ENCODE measurements at regions not wholly inside any gene's neighbourhood (a gene's known extent, or its start where the extent isn't known, plus 50 kb on each side); places are given as distances from the start of the nearest gene placed in this dataset.

DNA sequence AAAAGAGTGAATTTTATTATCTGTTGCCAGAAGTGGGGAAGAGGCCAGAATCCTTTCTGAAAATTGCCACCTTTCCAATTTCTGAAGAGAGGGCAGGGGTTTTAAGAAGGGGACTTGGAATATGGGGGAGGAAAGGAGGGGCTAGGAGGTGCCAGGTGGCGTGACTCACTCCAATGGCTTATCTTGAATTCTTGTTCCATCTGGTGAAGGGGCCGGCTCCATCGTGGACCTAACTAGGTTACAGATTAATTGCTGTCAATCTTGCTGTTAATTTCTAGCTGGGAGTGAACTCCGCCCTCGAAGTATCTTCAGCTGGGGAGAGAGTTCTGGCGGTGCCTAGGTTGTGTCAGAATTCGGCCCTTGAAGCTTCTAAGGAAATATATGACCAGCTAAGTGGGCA lies 138.7 kb downstream of the YTHDC2 start:
- peaks cover 0 to 5% (median 0%) of the 10 kb centered on the region in 11 experiments; a peak in 2 of 22 replicates for H3K9me3 ChIP-seq (replicated peaks in 1 of 11)
- H3K4me3 ChIP-seq: no peak overlapping the region
- H3K27ac ChIP-seq: no peak overlapping the region
- no peak overlapping the region for H3K4me2 ChIP-seq
- no peak for TF ChIP-seq Cebpa-rat (IDR thresholded peaks at IDR 0.05)
- H3K36me3 ChIP-seq: no peaks in the 10 kb centered on the region
- H3K27me3 ChIP-seq: no peaks in the 10 kb centered on the region
- H3K9ac ChIP-seq: no peak overlapping the region
- H3K4me1 ChIP-seq: no peaks in the 10 kb centered on the region
- H4K20me1 ChIP-seq: no peaks in the 10 kb centered on the region

DNA sequence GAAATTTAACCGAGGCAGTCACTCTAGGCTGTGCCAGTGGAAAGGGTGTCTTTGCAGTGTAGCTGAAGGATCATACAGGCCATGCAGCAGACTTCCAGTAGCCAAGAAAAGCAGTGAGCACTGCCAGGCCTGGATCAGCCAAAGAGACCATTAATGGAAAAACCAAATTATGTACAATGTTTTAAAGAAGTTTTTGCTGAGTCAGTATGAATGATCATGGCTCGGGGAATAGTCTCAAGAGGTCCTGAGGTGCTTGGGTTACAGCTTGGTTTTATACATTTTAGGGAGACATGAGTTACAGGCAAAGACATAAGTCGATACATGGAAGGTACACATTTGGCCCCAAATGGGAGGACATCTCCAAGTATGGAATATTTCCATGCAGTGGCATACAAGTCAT lies 141.3 kb downstream of the YTHDC2 start:
- H3K4me1 ChIP-seq: no peaks in the 10 kb centered on the region

DNA sequence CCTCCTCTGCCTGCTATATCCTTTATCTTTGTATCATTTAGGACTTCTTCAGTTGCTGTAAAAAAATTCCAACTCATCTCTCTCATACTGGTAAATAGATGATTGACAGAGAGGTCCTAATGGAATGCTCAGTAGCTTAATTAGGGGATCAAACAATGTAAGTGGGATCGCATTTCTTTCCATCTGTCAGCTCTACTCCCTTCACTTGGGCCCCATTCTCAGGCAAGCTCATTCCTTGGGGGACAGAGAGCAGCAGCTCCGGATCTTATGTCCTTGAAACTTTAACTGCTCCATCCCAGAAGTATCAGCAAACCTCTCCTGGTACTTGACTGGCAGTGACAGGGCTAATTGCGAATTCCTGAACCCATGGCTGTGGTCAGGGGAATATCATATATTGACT lies 146.7 kb downstream of the YTHDC2 start:
- Histone ChIP-seq H3K9me3 (replicated peaks in 1 of 11) (peaks cover 0 to 10% (median 0%) of the 10 kb centered on the region in 11 experiments; a peak in 1 of 22 replicates), H3K9ac (no peak overlapping the region), H3K4me2 (no peak overlapping the region), H3K4me1 (no peaks in the 10 kb centered on the region), H3K27ac (no peak overlapping the region), H3K4me3 (no peak overlapping the region), H3K36me3 (no peaks in the 10 kb centered on the region), H4K20me1 (no peaks in the 10 kb centered on the region), H3K27me3 (no peaks in the 10 kb centered on the region)
- TF ChIP-seq Cebpa-rat (IDR thresholded peaks at IDR 0.05): no peak

More for the DNA sequence above, 141.3 kb downstream of the YTHDC2 start:
- no peak for TF ChIP-seq Cebpa-rat (IDR thresholded peaks at IDR 0.05)
- H3K4me3 ChIP-seq: no peak overlapping the region
- no peak overlapping the region for H3K27ac ChIP-seq
- no peak overlapping the region for H3K9ac ChIP-seq
- no peaks in the 10 kb centered on the region for H3K27me3 ChIP-seq
- H3K36me3 ChIP-seq: no peaks in the 10 kb centered on the region
- H3K4me2 ChIP-seq: no peak overlapping the region
- no peaks in the 10 kb centered on the region for H4K20me1 ChIP-seq
- H3K9me3 ChIP-seq (replicated peaks in 1 of 11): peaks cover 0 to 5% (median 0%) of the 10 kb centered on the region in 11 experiments; a peak in 2 of 22 replicates

DNA sequence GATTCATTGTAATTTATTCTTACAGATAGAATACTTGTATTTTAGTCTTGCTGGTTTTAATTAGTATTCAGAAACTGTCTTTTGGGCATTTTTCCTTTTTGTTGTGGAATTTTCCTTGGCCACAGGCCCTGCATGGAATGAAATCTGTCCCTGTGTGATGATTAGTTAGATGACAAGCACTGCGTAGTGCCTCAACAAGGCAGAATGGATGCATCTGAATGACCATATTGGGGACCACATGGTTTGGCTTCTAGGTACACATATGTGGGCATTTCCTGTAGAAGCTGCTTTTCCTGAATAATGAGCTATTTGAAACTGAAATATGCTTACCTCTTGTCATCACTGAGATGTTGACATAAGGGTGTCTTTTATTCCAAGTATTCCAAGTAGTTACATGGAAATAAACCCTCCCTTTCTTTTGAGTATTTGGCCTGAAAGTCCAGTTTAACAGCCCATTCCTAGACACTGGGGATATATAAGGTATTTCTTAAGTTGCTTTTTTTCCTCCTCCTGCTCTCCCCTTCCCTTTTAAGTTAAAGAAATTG lies 147.3 kb downstream of the YTHDC2 start:
- H3K9ac ChIP-seq: no peak overlapping the region
- H3K4me1 ChIP-seq: no peaks in the 10 kb centered on the region
- no peaks in the 10 kb centered on the region for H4K20me1 ChIP-seq
- no peak overlapping the region for H3K4me2 ChIP-seq
- no peaks in the 10 kb centered on the region for H3K27me3 ChIP-seq
- H3K36me3 ChIP-seq: no peaks in the 10 kb centered on the region
- no peak overlapping the region for H3K27ac ChIP-seq
- H3K4me3 ChIP-seq: no peak overlapping the region
- peaks cover 0 to 10% (median 0%) of the 10 kb centered on the region in 11 experiments; a peak in 1 of 22 replicates for H3K9me3 ChIP-seq (replicated peaks in 1 of 11)
- TF ChIP-seq Cebpa-rat (IDR thresholded peaks at IDR 0.05): no peak

DNA sequence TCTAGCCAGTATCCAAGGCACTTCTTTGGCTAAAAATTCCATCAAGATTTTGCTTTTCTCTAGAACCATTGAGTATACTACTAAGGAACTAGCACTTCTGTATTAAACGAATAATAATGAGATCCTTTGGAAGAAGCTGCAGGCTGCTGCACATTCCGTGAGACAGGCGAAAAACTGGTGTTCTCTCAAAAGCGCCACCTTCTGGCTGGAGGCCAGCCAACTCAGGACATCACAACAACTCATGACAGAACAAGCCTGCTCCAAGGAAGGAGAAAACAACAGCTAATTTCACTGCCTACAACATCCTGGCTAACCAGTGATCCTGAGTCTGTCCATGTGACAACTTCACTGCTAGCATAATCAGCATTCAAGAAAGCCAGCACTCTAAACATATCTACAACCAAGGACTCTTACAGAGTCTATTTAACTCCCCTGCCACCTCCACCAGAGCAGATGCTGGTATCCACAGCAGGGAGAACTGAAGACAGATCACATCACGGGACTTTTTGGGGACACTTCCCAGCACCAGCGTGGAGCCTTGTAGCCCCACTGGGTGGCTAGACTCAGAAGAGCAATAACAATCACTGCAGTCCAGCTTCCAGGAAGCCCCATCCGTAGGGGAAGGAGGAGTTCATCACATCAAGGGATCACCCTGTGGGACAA lies 150.5 kb downstream of the YTHDC2 start:
- Histone ChIP-seq H3K27me3 (no peaks in the 10 kb centered on the region), H3K36me3 (no peaks in the 10 kb centered on the region), H3K4me2 (no peak overlapping the region), H3K27ac (no peak overlapping the region), H3K4me3 (no peak overlapping the region), H3K4me1 (no peaks in the 10 kb centered on the region), H3K9ac (no peak overlapping the region), H4K20me1 (no peaks in the 10 kb centered on the region), H3K9me3 (replicated peaks in 1 of 11) (peaks cover 0 to 10% (median under 1%) of the 10 kb centered on the region in 11 experiments; a peak in 3 of 22 replicates)
- TF ChIP-seq Cebpa-rat (IDR thresholded peaks at IDR 0.05): no peak

DNA sequence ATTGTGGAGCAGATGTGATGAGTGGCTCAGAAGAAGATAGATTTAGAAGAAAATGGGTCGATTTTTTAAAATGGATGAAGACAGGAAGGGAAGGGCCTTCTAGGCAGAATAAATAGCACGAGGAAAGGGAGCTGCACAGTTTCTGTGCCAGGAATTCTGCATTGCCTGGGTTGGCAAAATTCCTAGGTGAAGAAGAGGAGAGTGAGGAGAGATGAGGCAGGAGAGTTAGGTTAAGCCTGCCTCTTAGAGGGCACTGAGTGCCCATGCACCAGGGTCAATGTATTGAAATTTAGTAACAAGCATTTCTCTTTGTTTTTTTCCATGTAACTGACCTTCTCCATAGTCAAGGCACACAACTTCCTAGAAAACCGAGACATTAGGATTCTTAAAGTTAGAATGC lies 159.5 kb downstream of the YTHDC2 start:
- Histone ChIP-seq H3K4me3 (no peak overlapping the region), H3K4me1 (no peaks in the 10 kb centered on the region)

DNA sequence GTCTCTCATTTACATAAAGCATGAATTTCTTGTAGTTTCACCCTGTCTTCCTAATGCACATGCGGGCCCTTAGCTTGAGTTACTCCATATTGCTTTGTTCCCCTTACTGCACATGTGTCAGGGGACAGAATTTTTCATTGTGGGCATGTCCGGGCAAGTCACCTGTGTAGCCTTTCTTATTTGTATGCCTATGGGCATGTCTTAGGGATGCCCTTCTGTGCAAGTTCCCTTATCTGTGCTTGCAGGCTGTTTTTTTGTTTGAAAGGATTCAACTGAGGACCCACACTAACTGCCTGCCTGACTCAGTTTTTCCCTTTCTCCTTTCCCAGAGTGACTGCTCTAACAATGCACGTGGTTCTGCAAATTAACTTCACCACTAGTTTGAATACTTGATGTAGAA lies 161.7 kb downstream of the YTHDC2 start:
- no peak for TF ChIP-seq Cebpa-rat (IDR thresholded peaks at IDR 0.05)
- H3K4me3 ChIP-seq: no peak overlapping the region
- 0 out of 22 replicates have a peak, but pooled peaks cover 0 to 4% (median 0%) of the 10 kb centered on the region in 11 experiments for H3K36me3 ChIP-seq
- peaks cover 19 to 36% (median 25%) of the 10 kb centered on the region in 11 experiments for H3K9me3 ChIP-seq (replicated peaks in 1 of 11)
- no peak overlapping the region for H3K9ac ChIP-seq
- H3K4me2 ChIP-seq: no peak overlapping the region
- no peaks in the 10 kb centered on the region for H3K27me3 ChIP-seq
- no peaks in the 10 kb centered on the region for H4K20me1 ChIP-seq
- no peaks in the 10 kb centered on the region for H3K4me1 ChIP-seq
- H3K27ac ChIP-seq: no peak overlapping the region

More for the DNA sequence above, 159.5 kb downstream of the YTHDC2 start:
- no peaks in the 10 kb centered on the region for H3K27me3 ChIP-seq
- 0 out of 22 replicates have a peak, but pooled peaks cover 0 to 4% (median 0%) of the 10 kb centered on the region in 11 experiments for H3K36me3 ChIP-seq
- no peaks in the 10 kb centered on the region for H4K20me1 ChIP-seq
- no peak for TF ChIP-seq Cebpa-rat (IDR thresholded peaks at IDR 0.05)
- peaks cover 24 to 39% (median 28%) of the 10 kb centered on the region in 11 experiments for H3K9me3 ChIP-seq (replicated peaks in 1 of 11)
- H3K4me2 ChIP-seq: no peak overlapping the region
- H3K27ac ChIP-seq: no peak overlapping the region
- no peak overlapping the region for H3K9ac ChIP-seq

DNA sequence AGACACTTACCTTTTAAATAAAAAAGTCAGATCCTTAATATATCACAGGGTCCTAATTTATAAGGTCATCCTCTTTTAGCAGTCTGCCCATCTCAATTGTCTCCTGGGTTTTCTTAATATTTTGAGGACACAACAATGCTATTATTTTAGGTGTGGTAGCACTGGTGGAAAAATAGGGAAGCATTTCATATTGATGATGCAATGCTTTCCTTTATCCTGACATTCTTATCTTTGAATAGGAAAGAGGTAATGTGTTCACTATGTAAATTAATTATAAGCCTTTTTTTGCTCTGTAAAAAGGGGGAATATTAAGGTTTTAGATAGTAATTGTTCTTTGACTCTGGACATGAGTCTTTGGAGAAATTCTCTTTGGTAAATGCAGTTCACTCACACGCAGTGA lies 164.7 kb downstream of the YTHDC2 start:
- no peak overlapping the region for H3K4me3 ChIP-seq
- no peak overlapping the region for H3K9ac ChIP-seq
- H3K4me2 ChIP-seq: no peak overlapping the region
- H3K27ac ChIP-seq: no peak overlapping the region
- no peaks in the 10 kb centered on the region for H3K4me1 ChIP-seq
- no peaks in the 10 kb centered on the region for H4K20me1 ChIP-seq
- no peak for TF ChIP-seq Cebpa-rat (IDR thresholded peaks at IDR 0.05)
- peaks cover 19 to 23% (median 21%) of the 10 kb centered on the region in 11 experiments for H3K9me3 ChIP-seq (replicated peaks in 1 of 11)
- H3K36me3 ChIP-seq: 0 out of 22 replicates have a peak, but pooled peaks cover 0 to 4% (median 0%) of the 10 kb centered on the region in 11 experiments
- no peaks in the 10 kb centered on the region for H3K27me3 ChIP-seq

DNA sequence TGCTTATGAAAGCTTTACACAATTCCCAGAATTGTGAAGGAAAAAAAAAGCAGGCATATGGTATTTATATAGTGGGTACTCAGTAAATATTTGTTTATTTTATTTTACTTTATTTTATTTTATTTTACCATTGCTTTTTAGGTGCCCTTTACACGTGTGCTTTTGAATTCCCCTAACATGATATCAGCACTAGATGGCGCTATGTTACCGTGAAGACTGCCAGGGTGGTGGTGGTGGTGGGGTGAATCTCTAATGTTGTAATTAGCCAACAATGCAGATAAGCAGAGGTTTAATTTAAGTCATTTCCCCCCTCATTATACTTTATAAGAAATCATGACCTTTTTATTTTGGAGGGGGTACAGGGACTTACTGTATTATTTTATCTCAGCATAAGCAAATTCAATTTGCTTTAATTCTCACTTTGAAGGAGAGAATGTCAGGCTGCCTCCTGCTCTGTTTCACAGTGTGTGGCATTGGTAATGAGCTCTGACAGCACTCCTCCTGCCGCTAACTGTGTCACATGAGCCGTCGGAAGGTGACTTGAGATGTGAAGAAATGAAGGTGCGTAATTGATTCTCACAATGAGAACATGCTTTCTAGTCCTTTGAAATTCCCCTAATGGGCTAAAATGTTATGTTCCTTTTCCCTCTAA lies 165.6 kb downstream of the YTHDC2 start:
- Histone ChIP-seq H3K9me3 (replicated peaks in 1 of 11) (peaks cover 11 to 14% (median 13%) of the 10 kb centered on the region in 11 experiments), H3K27me3 (no peaks in the 10 kb centered on the region), H3K4me1 (no peaks in the 10 kb centered on the region), H3K27ac (no peak overlapping the region), H4K20me1 (no peaks in the 10 kb centered on the region), H3K9ac (no peak overlapping the region), H3K36me3 (0 out of 22 replicates have a peak, but pooled peaks cover 0 to 4% (median 0%) of the 10 kb centered on the region in 11 experiments), H3K4me3 (no peak overlapping the region), H3K4me2 (no peak overlapping the region)
- no peak for TF ChIP-seq Cebpa-rat (IDR thresholded peaks at IDR 0.05)

Data from BLaER1 treated with 17β-estradiol and CSF1 and Interleukin-3, amounts not matched to agents 10 nM and 100 nM (cell line).